HG03025 (cell line): ENCODE measurements at regions not wholly inside any gene's neighbourhood (a gene's known extent, or its start where the extent isn't known, plus 50 kb on each side); places are given as distances from the start of the nearest gene placed in this dataset.
"Not testable (repeated sequence)": the region's sequence is repeated elsewhere in the genome, so short reads cannot be mapped to it uniquely, and the experiment has no call there.

Experiments used
- ATAC-seq: cut with Tn5 transposase; IDR thresholded peaks from one replicate; pipeline ENCODE4 v1.9.1; 2021; ENCODE audit warnings: mild to moderate bottlenecking, moderate library complexity; ENCODE audit not compliant: unreplicated experiment, low FRiP score

DNA sequence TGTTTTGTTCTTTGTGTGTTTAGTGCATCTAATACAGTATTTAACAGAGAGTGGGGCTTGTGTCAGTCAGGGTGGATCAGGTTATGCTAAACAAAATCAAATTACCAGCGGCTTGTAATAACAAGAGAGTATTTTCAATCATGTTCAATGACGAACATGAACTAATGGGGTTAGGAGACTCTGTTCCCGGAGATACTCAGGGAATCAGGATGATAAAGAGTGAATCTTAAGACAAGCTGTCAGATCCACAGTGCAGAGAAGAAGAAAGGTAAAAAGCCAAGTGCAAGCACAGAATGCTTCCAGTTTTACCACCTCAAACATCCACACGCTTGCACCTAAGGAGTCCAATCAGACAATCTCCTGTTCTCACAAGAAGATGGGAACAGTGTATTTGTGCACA is 1331.5 kb upstream of the TMEM132C start:
- ATAC-seq: no peak

DNA sequence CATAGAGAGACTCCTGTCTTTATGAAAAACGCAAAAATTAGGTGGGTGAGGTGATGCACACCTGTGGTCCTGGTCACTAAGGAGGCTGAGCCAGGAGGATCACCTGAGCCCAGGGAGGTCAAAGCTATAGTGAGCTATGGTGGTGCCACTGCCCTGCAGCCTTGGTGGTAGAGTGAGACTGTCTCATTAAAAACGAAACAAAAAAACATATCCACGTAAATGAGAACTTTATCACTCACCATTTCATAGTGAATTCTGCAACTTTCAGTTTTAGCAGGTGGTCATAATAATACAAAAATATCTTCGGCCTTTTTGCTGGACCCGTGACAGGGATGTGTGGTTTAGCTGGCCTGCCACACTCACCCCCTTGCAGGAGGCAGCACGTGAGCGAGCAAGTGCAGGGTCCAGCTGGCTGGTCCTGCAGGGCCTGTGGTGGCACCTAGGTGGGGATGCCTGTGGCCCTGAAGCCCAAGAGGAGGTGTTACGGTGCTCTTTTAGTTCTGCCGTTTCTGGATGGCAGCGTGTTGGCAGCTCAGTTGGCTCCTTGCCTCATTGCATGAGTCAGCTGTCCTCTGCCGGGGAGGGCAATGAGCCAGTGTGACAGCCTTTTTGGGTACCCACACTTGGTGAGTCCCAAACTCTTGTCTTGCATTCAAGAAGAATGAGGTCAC is 1330.7 kb upstream of the TMEM132C start:
- ATAC-seq: no peak

DNA sequence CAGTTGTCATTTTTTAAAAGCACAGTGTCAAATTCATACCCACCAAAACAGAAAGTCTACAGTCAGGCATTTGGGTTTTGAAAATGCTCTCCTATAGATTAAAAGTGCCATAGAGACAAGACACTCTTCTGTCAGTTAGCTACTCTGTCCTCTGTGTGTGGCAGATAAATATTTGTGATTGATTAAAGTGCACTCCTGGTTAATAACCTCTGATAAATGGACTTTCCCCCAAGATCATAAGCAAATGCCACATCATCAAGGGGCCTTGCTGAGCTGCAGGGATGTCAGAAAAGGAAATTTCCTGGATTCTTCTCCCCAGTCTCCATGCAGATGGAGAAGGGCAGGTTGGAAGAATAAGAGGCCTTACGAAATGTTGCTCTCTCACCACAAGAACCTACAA is 1329.5 kb upstream of the TMEM132C start:
- ATAC-seq: no peak

DNA sequence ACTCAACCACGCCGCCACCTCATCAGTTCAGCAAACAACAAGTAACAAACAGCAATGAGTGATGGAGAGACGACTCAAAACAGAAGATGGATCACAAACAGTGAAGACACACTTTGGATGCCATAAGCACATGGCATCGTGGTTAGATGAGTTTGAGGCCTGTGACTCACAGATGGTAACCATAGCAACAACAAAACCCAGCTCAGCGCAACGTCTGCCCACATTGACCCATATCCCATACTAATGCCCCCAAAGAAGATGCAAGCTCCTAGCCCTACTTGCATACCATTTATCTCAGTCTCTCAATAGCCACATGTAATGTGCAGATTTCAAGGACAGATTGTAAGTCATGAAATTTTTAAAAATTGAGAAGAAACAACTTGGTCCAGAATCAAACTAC is 1322.3 kb upstream of the TMEM132C start:
- ATAC-seq: no peak

DNA sequence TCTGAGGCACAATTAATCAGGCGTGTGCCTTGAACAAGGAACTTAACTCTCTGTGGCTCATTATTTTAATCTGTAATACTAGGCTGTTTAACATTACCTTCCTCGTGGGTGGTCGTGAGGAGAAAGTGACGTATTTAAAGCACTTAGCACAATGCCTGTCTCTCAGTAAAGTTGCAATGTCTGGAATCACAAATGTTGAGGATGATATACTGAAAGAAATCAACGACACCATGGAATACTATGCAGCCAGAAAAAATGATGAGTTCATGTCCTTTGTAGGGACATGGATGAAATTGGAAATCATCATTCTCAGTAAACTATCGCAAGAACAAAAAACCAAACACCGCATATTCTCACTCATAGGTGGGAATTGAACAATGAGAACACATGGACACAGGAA is 1320.0 kb upstream of the TMEM132C start:
- ATAC-seq: not testable (repeated sequence)

DNA sequence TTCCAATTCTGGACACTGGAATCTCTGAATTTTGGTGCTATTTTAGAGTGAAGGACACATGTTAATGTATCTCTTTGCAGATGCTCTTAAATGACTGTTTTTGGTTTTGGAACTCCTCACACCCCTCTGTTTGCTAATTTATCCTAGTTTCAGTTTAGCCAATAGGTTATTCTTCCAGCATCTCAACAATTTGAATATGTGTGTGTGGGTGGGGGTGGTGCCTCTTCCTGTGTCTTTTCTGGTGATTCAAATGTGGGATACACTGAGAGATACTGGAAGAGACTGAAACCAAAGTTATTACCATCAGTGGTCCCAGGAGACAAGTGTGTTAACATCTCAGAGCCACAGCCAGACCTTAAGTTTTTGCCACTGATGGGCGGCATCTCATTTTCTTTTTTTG is 1317.4 kb upstream of the TMEM132C start:
- no peak for ATAC-seq

DNA sequence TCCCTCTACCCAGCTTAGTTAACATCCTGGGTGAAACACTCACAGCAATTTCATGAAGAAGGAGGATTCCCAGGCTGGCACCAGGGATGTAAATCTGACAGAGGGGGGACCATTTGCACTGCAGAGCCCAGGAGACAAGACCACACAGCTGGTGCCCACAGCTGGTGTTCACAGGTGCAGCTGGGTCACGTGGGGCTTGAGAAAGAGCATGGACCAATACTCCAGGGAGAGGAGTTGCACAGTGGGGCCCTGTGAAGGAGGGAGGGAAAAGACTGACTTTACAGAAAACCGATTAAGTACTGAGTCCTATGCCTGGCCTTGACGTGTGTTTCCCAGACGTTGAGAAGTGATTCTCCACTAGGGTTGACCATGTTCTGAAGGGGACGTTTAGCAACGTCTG is 1316.7 kb upstream of the TMEM132C start:
- no peak for ATAC-seq

DNA sequence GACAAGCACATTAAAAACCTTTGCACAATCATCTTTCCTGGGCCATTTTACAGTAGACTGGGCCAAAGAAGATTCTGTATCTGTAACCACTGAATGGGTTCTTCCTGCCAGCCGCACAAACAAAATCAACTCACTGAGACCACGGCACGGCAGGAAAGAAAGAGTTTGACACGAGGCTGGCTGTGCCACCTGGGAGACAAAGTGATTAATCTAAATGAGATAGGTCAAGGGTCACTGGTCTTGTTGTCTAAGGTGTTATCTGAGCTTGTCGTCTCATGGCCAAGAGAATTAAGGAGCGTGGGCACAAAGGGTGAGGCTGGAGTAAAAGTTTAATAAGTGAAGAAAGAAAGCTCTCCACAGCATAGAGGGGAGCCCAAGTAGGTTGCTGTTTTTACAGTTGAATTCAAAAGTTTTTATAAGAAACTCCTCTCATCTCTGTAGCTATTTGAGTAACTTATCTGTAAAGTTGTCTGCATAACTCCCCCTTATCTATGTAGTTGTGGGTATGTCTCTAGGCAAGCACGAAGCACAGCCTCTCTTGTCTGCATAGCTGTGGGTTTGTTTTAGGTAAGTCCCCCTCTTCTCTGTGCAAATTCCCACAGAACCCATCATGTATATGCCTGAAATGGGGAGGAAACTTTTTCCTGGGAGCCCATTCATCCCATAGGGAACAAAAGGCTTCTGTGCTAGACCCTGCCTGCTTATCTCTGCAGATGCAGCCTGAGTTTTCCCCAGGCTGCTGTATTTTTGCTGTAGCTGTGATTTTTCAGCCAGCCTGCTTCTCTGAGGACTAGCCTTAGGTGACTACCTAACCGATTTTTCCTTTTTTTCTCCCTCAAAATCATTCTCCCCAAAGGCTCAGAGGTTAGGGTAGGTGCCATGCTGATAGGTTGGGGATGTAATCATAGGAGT is 1314.6 kb upstream of the TMEM132C start:
- no peak for ATAC-seq

DNA sequence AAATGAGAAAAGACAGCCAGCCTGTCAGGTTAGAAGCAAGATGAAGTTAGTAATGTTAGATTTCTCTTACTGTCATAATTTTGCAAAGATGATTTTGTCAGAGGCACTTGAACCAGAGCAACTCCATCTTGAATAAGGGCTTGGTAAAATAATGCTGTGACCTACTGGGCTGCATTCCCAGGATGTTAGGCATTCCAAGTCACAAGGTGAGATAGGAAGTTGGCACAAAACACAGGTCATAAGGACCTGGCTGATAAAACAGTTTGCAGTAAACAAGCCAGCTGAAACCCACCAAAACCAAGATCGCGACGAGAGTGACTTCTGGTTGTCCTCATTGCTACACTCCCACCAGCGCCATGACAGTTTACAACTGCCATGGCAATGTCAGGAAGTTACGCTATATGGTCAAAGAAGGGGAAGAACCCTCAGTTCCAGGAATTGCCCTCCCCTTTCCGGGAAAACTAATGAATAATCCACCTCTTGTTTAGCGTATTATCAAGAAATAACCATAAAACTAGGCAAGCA is 1313.5 kb upstream of the TMEM132C start:
- no peak for ATAC-seq

DNA sequence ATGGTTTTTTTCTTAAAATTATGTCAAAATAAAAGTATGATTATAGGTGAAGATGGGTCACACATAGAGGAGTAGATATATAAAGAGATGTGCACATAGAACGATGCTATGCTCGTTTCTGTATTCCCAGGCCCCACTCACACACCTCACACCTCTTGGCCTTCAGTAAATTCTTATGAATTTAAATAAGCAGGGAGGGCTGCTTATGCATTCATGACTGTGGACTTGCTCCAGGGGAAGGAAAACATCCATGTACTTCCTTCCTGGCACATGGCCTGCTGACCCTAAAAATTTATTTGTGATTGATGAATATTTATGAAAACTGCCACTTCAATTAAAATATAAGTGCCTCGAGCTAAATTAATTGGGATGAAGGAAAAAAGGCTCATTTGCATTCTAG is 1306.7 kb upstream of the TMEM132C start:
- no peak for ATAC-seq

DNA sequence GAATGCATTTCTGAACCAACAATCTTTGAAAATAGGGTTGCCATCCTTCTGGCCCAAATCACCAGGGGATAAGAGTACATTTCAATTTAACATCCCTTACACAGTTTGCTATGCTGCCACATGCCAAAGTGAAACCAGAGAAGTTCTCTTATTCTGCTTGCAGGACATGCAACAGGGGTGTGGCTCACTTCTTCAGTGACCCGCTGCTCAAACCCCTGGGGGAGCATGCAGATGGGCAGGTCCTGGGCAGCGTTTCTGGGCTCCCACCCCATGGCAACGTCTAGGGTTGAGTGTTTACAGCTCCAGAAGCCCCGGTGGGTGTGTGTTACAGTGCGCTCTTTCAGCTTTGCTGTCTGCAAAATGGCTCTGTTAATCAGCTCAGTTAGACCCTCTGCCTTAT is 1306.3 kb upstream of the TMEM132C start:
- no peak for ATAC-seq

DNA sequence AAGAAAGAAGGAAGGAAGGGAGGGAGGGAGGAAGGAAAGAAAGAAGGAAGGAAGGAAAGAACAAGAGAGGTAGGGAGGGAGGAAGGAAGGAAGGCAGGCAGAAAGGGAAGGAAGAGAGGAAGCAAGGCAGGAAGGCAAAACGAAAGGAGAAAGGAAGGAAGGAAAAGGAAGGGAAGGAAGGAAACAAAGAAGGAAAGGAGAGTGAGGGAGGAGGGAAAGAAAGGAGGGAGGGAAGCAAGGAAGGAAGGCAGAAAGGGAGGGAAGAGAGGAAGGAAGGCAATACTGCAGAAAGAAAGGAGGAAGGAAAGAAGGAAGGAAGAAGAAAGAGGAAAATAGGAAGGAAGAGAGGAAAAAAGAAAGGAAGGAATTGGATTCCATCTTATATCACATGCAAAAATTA is 1303.1 kb upstream of the TMEM132C start:
- ATAC-seq: no peak

DNA sequence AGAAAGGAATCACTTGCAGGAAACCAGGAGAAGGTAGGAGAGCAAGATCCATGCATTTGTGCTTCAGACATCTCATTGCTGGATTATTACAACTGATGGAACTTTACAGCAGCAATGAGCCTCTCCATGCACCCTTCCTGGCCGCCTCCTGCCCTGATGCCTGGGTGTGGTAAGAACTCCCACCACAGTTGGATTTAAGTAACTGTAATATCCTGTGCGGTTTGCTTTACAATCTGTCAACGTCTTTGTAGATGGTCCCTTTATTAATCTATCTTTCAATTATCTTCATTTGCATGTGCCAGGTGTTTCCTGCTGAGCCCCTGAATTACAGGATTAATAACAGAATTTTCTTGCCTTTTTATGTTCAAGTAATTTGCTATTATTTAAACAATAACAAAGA is 1300.5 kb upstream of the TMEM132C start:
- no peak for ATAC-seq

DNA sequence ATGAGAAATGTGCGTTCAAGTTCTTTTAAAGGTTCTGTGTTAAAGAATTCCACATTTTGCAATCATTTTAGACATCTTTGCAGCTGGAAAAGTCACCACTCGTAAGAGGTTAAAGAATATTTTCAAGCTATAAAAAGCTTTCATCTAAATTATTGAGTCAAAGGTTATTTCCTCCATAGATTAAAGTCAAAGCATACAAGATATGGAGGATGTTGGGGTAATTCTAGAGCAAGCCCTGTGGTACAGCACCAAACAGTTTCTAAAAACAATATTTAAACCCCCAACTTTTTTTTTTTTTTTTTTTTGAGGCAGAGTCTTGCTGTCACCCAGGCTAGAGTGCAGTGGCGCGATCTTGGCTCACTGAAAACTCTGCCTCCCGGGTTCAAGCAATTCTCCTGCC is 1299.8 kb upstream of the TMEM132C start:
- no peak for ATAC-seq

DNA sequence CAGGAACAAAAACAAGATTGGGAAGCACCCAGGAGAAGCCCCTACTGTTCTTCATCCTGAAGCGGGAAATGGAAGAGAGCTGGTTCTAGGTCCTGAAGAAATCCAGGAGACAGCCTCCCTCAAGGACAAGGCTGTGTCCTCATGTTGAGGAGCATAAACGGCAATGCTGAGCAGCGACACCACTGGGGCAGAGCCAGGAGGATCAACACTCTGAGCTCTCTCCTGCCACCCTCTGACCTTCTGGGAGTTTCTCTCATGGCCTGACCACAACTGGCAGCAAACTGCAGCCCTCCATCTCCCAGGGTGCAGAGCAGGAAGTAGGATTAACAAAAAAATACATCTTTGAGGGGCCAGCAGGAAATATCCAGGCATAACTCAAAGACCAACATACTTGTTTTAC is 1292.2 kb upstream of the TMEM132C start:
- ATAC-seq: no peak

DNA sequence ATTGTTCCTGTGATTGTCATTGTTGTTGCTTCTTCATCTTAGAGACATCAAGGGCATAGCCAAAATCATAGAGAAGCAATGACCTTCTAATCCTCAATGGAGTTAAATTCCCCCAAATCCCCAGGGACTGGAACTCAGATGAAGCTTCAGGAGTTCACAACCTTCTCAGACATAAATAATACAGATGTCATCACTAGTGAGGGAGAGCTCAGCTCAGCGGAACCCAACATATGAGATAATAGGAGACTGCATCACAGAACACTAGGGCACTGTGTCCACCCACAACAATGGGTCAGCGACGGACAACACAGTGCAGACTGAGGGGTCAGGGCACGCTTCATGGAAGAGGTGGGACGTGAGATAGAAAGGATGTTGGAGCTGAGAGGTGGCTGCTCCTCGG is 1290.4 kb upstream of the TMEM132C start:
- ATAC-seq: no peak

DNA sequence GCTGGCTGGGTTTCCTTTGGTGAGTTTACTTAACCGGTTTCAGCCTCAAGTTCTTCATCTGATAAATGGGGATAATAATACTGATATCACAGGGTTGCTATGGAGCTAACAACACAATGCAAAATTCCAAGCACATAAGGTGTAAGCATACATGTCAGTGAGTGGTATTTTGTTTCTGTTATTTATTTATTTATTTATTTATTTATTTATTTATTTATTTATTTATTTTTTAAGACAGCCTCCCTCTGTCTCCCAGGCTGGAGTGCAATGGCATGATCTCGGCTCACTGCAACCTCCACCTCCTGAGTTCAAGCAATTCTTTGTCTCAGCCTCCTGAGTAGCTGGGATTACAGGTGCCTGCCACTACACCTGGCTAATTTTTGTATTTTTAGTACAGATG is 1287.4 kb upstream of the TMEM132C start:
- not testable (repeated sequence) for ATAC-seq

DNA sequence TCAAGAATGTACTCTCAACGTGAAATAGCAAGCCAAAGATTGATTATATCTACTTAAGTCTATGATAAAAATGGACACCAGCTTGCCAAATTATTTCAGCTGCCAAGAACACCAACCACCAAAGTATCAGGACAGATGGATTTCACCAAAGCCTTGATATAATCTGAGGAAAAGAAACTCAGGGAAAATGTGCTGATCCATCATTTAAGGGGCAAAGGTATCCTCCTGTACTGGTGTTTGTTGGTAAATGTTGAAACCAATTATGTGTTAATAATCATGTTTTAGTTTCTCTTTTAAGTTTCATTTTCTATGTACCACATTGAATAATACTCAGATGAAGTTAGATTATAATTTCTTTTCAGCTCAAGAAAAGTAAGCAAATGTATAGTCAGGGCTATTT is 1284.3 kb upstream of the TMEM132C start:
- ATAC-seq: no peak

DNA sequence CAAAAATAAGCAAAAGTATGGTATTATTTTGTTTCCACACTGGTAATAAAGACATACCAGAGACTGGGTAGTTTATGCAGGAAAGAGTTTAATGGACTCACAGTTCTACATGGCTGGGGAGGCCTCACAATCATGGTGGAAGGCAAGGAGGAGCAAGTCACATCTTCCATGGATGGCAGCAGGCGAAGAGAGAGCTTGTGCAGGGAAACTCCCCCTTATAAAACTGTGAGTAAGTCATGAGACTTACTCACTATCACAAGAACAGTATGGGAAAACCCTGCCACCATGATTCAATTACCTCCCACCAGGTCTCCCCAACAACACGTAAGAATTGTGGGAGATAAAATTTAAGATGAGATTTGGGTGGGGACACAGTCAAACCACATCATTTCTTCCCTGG is 1283.2 kb upstream of the TMEM132C start:
- ATAC-seq: not testable (repeated sequence)

DNA sequence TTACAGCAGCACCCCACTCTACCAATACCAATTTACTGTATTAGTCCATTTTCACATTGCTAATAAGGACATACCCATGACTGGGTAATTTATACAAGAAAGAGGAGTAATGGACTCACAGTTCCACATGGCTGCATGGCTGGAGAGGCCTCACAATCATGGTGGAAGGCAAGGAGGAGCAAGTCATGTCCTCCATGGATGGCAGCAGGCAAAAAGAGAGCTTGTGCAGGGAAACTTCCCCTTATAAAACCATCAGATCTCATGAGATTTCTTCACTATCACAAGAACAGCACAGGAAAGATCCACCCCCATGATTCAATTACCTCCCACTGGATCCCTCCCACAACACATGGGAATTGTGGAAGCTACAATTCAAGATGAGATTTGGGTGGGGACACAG is 1281.3 kb upstream of the TMEM132C start:
- ATAC-seq: not testable (repeated sequence)

DNA sequence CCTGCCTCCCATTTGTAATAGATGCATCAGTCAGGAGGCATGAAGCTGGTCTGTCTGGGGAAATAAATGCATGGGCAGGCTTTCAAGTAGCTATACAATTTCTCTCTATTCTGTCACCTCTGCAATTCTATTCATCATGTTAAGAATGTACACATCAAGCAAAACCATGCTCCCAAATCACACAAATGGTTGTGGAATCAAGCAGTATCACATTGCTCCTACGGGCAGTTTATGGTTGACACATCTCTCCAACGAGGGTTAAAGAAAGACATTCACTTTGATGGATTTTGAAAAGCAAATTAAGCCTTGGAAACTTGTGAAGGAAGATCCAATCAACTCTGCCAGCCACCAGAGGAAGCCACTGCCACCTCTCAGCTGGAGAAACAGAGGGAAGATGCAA is 1277.4 kb upstream of the TMEM132C start:
- no peak for ATAC-seq

DNA sequence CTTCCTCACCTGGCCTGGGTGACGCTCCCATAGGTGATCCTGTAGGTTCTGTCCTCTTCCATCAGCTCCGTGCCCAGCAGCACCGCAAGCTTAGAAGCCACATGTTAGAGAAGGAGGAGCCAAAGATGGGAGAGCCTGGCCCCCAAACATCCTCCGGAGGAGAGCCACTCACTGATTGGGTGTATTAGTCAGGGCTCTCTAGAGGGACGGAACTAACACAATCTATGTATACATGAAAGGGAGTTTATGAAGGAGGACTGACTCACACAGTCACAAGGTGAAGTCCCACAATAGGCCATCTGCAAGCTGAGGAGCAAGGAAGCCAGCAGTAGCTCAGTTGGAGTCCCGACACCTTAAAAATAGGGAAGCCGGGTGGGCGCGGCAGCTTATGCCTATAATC is 1273.1 kb upstream of the TMEM132C start:
- no peak for ATAC-seq
